GM19468 (cell line): ENCODE measurements at regions not wholly inside any gene's neighbourhood (a gene's known extent, or its start where the extent isn't known, plus 50 kb on each side); places are given as distances from the start of the nearest gene placed in this dataset.
"Not testable (repeated sequence)": the region's sequence is repeated elsewhere in the genome, so short reads cannot be mapped to it uniquely, and the experiment has no call there.

Experiments
- ATAC-seq: cut with Tn5 transposase; IDR thresholded peaks from one replicate; pipeline ENCODE4 v1.9.1; 2021; ENCODE audit warnings: mild to moderate bottlenecking, moderate library complexity, moderate number of reproducible peaks; ENCODE audit not compliant: unreplicated experiment; ENCODE audit errors: extremely low read depth

DNA sequence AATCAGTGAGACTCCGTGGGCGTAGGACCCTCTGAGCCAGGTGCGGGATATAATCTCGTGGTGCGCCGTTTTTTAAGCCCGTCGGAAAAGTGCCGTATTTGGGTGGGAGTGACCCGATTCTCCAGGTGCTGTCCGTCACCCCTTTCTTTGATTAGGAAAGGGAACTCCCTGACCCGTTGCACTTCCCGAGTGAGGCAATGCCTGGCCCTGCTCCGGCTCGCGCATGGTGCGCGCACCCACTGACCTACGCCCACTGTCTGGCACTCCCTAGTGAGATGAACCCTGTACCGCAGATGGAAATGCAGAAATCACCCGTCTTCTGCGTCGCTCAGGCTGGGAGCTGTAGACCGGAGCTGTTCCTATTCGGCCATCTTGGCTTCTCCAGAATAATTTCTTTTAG, 612.3 kb downstream of the RAPGEF2 start:
- not testable (repeated sequence) for ATAC-seq

DNA sequence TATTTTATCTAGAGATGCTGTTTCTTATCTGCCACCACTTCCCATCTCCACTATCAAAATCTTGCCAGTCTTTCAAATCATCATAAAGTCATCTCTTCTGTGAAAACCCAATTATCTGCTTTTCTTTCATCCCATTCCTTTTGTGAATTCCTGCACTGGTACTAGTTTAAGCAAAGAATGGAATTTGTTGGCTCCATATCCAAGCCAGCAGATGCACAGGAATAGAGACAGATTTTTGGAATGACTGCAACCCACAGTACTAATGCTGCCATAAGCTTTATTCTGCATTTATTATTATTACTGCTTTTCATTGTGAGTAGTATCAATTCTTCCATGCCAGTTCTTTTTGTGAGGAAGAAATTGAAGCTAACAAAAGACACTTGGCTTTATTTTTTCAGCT, 616.7 kb downstream of the RAPGEF2 start:
- ATAC-seq = no peak

DNA sequence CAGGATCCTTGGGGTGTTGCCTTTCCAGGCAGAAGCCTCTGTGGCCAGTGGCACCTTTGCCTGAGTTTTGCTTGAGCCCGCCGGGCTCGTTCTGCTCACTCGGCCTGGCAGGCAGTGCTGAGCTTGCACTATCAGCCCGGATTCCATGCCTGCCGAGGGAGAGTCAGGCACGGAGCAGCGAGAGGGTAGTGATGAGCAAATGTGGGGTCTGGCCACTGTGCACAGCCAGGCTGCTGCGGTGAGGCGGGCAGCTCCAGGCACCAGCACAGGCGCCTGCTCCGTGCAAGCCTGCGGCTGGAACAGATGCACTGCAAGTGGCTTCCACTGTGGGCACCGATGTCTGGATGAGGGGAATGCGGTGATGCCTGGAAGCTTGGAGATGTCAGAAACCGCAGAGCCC, 619.2 kb downstream of the RAPGEF2 start:
- no peak for ATAC-seq

DNA sequence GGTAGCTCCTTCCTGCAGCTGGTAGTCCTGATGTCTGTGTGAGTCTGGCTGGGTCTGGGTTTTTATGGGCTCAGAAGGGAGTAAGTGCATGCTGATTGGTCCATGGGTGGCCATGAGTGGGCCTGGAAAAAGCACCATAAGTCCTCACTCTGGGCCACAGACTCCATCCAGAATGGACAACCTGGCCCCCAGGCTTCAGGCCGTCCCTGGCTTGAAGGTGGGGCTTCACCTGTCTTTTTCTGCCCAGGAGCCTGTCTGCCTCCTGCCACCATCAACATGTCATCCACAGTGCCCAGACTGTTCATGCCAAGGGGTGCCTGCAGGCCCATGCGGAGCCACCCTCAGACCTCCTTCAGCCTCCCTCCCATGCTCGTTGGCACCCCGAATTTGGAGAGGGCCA, 620.0 kb downstream of the RAPGEF2 start:
- no peak for ATAC-seq

DNA sequence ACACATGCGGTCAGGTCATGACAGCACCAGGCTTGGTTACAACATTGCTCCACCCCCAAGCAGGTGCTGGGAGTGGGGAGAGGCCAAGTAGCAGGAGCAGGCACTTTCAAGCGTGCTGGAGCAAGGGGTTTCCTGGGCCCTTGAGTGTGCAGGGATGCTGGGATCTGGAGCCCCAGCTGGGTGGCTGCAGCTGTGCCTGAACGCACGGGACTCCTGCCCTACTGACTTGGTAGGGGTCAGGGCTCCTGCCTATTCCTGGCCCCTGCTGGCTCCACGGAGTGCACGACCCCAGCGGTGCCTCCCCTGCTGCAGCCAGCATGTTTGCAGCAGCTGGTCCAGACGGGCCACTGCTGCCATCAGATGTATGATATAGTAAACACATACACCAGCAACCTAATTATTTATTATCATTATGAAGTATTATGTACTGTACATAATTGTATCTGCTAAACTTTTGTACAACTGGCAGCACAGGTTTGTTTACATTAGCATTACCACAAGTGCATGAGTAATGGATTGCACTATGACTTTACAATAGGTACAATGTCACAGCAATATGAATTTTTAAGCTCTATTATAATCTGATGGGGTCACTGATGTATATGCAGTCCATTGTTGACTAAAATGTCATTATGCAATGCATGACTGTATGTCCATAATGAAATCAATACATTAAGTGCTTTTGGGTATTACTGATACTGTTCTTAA, 620.6 kb downstream of the RAPGEF2 start:
- no peak for ATAC-seq

DNA sequence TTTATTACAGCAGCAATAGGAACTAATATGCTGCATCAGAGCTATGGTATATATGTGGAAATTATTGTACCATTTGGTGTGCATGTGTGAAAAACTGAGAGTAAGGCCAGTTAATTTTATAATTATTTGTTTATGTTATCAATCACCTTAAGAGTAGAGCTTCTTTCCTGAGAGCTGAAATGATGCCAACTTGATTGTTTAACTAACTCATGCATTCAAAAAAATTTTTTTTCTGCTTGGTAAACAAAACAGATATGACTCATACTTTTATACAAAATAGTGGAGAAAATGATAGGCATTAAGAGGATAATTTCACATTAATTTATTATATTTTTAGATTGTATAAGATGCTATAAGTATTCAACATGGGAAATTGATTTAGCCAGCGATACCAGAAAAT, 622.7 kb downstream of the RAPGEF2 start:
- no peak for ATAC-seq

DNA sequence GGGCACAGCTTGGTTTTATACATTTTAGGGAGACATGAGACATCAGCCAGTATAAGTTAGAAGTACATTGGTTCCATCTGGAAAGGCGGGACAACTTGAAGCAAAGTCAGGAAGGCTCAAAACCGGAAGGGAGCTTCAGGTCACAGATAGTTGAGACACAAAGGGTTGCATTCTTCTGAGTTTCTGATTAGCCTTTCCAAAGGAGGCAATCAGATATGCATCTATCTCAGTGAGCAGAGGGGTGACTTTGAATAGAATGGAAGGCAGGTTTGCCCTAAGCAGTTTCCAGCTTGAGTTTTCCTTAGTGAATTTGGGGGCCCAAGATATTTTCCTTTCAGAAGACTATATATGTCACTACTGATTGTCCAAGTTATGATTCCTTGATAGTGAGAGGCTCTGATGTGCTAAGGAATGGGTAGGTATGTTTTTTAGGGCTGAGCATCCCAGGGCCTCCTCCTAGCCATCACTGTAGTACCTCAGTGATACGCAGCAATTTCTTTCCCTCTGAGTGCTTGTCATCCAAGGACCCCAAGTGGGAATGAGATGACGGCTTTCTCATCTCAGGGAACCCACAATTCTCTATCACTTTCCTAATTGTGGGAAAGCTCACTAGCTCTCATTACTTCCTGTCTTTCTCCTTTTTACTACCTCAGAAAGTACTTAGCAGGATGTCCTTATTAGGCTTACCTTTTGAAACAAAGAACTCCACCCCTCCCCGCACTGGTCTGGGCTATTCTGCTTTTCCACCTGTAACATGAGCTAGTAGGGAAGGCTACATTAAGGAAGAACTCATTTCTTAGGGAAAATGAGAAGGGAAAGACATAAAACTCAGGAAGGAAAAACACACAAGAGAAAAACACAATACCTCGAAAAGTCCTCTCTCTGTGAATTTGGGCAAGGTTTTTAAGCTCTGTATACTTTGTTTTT, 632.7 kb downstream of the RAPGEF2 start:
- ATAC-seq = no peak

DNA sequence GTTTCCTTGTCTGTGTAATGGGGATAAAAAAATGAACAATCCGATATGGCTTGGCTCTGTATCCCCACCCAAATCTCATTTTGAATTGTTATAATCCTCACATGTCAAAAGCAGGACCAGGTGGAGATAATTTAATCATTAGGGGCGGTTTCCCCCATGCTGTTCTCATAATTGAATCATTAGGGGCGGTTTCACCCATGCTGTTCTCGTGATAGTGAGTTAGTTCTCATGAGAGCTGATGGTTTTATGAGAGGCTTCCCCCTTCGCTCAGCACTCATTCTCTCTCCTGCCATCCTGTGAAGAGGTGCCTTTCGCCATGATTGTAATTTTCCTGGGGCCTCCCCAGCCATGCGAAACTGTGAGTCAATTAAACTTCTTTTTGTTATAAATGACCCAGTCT, 633.5 kb downstream of the RAPGEF2 start:
- no peak for ATAC-seq

DNA sequence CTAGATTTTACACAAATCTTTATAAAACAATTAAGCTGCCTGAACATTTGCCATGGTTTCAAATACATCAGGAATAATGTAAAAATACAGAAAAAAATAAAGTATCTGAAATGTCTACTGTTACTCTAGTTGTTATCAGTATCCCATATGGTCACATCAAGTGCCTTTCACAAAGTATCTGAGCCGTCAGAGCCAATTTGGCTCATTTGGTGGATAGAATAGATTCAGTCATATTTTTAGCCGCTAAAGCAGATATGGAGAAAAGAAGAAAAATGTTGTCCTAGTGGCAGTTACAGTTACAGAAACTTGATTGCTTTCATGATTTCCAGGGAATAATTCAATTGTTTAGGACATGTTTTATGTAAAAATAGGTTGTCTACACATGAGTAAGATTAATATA, 641.1 kb downstream of the RAPGEF2 start:
- no peak for ATAC-seq

DNA sequence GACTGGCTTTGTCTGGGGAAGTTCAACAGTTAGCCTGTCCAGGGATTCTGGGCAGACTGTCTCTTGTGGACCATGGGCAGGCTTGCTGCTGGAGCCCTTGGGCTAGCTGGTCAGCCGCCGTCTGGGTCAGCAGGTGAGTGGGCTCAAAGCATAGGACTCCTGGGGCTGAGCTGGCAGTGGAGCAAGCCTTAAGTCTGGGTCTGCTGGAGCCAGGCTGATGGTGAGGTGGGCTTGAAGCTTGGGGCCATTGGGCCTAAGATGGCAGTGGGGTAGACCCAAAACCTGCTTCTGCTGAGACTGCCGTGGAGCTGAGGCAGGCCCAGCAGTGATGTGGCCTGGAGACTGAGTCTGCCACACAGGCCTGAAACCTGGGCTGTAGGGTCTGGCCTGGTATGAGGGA, 645.1 kb downstream of the RAPGEF2 start:
- ATAC-seq = no peak

DNA sequence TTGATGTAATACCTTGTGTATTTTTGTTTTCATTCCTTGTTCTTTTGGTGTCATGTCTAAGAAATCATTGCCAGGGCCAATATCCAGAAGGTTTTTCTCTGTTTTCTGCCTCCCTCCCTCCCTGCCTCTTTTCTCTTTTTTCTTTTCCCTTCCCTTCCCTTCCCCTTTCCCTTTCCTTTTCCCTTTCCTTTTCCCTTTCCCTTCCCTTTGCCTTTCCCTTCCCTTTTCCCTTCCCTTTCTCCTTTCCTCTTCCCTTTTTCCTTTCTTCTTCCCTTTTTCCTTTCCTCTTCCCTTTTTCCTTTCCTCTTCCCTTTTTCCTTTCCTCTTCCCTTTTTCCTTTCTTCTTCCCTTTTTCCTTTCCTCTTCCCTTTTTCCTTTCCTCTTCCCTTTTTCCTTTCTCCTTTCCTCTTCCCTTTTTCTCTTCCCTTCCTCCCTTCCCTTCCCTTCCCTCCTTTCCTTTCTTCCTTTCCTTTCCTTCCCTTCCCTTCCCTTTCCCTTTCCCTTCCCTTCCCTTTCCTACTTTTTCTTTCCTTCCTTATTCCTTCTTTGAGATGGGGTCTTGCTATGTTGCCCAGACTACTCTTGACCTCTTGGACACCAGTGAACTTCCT, 646.1 kb downstream of the RAPGEF2 start:
- no peak for ATAC-seq

DNA sequence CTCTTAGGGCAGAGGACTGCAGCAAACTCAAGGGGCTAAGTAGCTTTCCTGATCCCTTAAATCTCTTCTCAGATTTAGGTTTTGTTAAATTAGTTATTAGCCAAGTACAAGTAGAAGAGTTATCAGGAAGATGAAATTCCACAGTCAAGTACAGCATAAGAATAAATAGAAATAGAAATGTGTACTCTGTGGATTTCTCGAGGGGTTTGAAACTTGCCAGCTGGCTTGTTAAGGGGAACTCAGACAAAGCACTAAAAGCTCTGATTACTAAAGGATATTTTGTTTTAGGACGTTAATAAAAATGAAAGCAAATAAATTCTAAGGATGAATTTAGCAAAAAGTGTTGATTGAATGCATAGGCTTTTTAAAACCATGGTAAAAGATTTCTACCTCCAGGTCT, 654.6 kb downstream of the RAPGEF2 start:
- no peak for ATAC-seq

DNA sequence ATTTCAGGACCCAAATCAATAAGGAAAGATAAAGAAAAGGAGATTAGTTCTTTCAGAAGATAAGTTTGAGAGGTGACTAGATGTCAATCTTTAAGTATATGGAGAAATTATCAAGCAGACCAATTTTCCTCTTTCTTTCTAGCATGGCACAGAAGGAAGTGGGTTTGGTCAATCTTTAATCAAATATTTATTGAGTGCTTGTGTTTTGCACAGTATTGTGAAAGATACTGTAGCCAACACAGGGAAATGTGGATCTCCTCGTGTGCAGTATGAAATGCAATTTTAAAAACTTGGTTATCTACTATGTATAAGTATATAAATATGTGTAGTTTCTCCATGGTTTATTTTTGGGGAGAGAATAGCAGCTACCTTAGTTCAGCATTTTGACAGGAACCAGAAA, 655.2 kb downstream of the RAPGEF2 start:
- no peak for ATAC-seq

DNA sequence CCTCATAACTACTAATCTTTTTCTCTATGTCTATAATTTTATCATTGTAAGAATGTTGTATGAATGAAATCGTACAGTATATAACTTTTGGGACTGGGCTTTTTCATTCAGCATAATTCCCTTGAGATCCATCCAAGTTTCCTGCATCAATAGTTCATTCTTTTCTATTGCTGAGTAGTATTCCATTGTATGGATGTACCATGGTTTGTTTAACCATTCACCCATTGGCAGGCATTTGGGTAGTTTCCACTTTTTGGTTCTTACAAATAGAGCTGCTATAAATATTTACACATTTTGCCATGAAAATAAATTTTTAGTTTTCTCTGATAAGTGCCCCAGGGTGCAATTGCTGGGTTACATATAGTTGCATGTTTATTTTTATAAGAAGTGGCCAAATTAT, 659.8 kb downstream of the RAPGEF2 start:
- no peak for ATAC-seq

DNA sequence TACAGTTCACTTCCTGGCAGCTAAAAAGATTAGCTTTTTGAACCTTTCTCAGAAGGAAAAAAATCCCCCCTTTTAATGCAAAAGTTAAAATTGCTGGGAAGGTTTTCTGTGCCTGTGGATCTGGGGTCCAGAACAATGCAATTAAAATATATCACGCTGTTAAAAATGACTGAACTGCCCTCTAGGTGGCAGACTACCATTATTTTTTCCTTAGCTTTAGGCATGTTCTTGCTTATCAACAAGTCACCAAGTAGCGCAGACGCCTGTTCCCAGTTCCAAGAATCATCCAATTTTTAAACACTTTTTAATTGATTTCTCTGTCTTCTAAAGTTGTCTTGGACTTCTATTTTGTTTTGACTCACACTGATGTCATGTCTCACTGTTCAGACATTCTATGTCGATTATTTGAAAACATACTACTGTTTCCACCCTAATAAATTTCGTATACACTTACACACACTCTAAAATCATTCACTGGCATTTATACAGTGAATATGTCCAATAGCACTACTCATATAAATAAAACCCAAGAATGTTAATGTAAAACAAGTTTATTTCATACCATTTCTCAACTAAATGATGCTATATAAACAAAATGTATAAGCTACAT, 661.6 kb downstream of the RAPGEF2 start:
- peak; percentile 67 for ATAC-seq

DNA sequence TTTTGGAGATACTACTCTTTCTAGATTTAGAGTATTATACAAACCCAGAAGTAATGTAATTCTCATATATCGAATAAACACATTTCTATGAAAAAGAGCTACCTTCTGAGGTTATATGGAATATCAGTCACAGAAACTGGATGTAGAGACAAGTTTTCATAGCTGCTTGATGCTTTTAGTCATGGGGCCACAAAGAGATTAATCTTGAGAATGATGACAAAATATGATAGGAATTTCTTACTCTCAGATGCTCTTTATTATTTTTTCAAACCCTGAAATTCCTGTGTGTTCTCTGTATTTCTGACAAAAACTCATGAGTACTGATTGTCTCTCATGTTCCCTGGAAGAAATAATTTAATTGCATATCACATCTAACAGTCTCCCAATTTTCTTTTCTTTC, 662.5 kb downstream of the RAPGEF2 start:
- ATAC-seq = no peak

DNA sequence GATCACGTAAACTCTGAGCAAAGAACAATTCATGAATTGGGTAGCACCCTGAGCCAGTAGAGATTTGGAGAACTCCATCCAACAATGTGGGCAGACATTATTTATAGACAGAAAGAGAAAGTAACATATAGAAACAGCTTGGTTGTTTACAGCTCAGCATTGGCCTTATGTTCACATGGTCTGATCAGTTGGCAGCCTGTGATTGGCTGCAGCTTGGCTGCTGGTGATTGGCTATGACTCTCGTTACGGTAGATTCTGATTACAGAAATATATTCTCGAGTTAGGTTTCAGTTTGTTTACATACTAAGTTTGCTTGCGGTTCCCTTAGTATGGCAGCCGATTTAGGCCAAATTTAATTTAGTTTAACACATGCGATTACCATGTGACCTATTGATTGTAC, 663.4 kb downstream of the RAPGEF2 start:
- no peak for ATAC-seq

DNA sequence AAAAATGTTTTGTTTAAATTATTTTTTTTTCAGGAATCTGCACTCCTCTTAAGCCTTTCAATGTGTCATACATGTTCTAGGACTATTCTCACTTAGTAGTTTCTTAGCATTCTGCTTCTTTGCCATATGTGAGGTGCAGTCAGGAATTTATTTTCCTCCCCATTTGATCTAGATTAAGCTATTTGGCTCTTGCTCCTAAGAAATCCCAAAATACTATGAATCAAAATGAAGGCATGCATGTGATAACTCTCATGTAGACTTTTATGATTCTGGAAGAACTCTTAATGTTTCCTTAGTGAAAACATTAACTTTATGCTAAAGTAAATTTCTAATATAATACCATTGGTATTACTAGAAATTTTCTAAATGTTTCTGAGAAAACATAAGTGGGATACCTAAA, 664.5 kb downstream of the RAPGEF2 start:
- ATAC-seq = no peak

DNA sequence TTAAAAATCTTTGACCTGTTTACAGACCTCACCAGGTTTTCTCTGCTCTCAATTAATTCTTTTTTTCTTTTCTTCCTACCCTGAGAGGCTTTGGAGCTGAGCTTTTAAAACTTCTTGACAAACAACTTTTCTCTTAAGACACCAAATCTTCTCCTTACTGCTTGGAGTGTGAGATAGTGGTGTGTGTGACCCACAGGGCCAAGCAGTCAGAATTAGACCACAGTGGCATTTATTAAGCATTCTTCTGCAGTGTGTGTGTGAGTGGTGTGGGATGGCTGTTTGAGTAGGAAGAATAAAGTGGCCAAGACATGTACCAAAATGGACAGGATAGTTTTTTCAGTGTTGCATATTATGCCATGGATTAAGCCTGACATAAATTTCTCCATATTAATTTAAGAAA, 665.1 kb downstream of the RAPGEF2 start:
- ATAC-seq = no peak

DNA sequence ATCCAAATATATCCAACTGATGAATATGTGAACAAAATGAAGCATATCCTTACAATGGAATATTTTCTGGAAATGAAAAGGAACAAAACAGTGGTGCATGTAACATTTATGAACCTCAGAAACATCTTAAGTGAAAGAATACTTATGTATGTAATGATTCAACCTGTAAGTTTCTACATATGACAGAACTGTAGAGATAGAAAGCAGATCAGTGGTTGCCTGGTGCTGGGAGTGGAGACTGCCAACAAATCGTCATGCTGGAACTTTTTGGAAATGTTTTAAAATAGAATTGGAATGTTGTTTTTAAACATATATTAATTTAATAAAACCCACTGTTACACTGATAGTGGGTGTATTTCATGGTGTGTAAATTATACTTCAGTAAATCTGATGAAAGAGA, 667.5 kb downstream of the RAPGEF2 start:
- ATAC-seq = no peak

DNA sequence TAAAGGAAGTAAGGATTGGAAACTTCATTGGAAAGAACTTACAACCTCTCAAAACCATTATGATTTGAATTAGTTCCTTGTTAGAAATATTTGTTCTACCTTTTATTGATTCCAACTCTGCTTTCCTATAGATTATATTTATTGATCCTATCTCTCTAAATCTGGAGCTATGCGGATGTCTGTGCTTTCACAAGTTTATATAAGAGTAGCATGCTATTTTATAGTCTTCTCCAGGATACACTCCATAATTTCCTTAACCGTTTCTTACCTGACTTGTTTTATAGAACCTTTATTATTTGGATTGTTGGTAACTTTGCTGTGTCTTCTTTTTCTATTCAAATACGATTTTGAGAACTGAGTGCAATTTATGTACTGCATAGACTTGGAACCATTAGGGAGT, 668.1 kb downstream of the RAPGEF2 start:
- ATAC-seq = no peak
